HG03378 (cell line): ENCODE measurements at regions not wholly inside any gene's neighbourhood (a gene's known extent, or its start where the extent isn't known, plus 50 kb on each side); places are given as distances from the start of the nearest gene placed in this dataset.
A peak's percentile ranks its signal among the peaks of the same experiment; 100 is the strongest.
"Not testable (repeated sequence)": the region's sequence is repeated elsewhere in the genome, so short reads cannot be mapped to it uniquely, and the experiment has no call there.

Experiments
- ATAC-seq: cut with Tn5 transposase; IDR thresholded peaks from one replicate; pipeline ENCODE4 v1.9.1; 2021; ENCODE audit warnings: mild to moderate bottlenecking, moderate library complexity; ENCODE audit not compliant: unreplicated experiment

DNA sequence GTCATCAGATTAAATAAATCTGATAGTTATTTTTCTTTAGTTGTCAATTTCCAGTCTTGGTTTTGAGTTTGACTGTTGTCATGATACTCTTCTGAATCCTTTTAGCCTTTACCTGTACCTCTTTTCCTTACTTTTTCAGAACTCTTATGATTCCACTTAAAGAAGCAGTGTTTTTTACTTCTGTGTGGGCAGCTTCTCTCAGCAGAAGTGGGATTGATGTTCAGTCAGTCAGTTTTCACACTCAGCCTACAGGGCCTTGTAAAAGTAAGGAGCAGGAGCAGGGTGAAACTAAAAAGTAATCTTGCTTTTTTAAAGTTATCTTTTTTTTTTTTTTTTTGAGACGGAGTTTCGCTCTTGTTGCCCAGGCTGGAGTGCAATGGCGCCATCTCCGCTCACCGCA, 75.1 kb downstream of the HAUS1 start:
- ATAC-seq: no peak

DNA sequence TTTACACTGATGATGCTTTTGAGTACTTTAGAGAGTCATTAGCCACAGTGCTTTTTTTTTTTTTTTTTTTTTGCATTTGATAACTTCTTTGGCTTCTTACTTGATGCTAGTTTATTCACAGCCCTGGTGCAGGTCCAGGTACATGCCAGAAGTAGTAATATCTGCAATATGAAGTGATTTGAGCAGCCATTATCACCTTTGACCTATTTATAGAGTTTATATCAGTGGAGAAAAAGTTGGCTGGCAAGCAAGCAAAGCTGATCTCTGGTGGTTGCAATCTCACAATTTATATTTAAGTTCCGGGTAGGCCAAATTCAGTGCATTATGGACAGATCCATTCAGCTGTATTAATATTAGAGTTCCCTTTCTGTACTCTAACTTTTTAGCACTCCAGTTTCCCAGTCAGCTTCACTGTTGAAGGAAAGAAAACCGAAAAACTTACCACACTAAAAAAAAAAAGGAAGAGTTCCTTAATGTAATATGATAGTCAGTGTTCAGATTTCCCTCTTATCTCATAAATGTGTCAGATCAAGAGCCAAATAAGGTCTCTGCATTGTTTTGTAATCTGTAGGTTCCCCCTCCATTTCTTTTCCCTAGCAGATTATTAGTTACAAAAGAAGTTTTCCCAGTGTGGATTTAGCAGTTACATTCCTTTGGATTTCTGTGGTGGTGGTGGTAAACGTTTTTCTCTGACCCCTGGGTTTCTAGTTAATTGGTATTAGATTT, 78.6 kb downstream of the HAUS1 start:
- no peak for ATAC-seq

- not testable (repeated sequence) for ATAC-seq
Observed at GRCh38 chr18:46184296-46184695, 80.1 kb downstream of the HAUS1 start.

GRCh38 chr18:46184727-46185126, 80.5 kb downstream of the HAUS1 start:
- no peak for ATAC-seq

- no peak for ATAC-seq
Observed at GRCh38 chr18:46190667-46191066, 86.5 kb downstream of the HAUS1 start.

- no peak for ATAC-seq
Observed at GRCh38 chr18:46196627-46197243, 92.5 kb downstream of the HAUS1 start.

- no peak for ATAC-seq
Observed at GRCh38 chr18:46199515-46200147, 95.4 kb downstream of the HAUS1 start.

DNA sequence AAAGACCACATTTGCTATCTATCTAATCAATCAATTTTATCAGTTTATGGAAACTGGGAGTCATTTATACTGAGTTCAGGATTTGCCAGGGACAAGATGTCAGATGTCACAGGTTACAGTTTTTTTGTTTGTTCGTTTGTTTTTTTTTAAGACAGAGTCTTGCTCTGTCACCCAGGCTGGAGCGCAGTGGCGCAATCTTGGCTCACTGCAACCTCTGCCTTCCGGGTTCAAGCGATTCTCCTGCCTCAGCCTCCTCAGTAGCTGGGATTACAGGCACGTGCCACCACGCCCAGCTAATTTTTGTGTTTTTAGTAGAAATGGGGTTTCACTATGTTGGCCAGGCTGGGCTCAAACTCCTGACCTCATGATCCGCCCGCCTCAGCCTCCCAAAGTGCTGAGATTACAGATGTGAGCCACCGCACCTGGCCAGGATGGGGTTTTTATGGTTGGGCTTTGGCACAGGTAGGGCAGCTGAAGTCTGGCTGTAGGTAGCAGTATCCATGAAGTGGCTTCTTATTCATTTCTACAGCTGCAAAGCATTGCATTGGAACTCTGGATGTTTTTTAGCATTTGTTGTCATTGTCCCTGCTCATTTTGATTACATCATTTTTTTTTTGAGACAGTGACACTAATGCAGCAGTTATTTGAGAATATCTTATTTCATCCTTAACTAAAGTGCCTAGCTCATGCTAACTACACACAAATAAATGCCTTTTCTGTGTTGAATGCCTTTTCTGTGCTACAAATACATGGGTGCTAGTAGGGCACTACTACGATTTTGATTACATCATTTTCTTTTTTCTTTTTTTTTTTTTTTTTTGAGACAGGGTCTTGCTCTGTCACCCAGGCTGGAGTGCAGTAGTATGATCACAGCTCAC, 96.2 kb downstream of the HAUS1 start:
- ATAC-seq: not testable (repeated sequence)

GRCh38 chr18:46204143-46204542, 100.0 kb downstream of the HAUS1 start:
- ATAC-seq: no peak

DNA sequence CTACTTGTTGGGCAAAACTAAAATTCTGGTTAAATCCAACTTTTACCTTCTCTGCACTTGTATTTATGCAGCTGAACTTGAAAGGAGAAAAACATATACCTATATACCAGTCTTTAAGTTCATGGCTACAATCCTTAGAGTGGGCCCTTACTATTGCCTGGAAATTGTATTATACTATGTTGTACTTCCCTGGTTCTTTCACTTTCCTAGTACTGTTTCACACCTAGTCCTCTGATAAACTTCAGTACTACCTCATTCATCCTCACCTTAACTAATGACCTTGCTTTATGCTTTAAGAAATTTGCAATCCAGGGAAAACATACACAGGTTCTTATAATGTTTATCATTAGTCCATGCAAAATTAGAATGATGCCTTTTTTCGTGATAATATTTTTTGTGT, 103.8 kb downstream of the HAUS1 start:
- no peak for ATAC-seq

DNA sequence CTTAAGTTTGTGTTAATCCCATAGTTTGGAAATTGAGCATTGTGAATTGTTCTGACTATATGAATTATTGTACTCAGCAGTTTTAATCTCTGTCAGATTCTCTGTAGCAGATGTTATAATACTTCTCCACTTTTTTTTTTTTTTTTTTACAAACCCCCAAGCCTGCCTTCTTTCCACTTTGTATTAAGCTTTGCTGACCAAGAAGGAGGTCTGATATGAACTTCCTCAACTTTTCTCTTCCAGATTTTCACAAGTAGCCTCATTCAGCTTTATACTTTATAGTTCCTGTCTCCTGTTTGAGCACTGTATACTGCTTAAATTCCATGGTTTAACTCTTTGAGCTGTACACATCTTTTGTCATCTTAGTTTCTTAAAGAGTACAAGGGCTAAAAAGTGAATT, 105.0 kb downstream of the HAUS1 start:
- no peak for ATAC-seq

- peak; percentile 46 for ATAC-seq
Observed at GRCh38 chr18:46211816-46212215, 107.6 kb downstream of the HAUS1 start.

DNA sequence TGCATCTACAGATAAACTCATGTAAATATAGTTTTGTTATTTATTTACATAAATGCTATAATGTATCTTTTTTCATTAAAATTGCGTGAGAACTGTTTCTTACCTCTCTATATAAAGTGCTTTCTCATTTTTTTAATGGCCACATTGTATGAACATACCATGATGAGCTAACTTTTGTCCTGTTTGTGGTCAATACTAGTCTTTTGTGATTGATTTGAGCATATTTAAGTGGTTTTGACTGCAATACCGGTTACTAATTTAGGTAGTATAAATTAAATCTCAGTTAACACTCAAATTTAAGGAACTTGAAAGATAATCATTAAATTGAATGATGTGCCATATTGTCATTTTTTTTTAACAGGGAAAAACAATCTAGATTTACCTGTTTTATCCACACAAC, 108.2 kb downstream of the HAUS1 start:
- peak; percentile 21 for ATAC-seq

DNA sequence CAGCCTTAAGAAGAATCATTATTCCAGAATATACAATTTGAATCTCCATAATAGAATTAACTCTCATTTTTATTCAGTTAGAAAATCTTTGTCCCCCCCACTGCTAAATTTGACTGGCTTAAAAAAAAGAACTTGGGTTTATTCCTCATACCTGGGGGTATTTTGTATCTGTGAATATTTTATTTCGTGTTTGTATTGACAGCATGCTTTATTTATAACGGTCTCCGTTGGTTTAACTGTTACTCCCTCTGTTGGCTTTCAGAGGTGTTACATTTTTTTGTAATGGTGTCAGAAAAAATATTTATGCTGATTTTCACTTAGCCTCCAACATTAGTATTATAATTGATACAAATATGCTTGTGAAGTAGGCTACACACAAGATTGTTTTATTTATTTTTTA, 109.1 kb downstream of the HAUS1 start:
- ATAC-seq: no peak

GRCh38 chr18:46214435-46214834, 110.2 kb downstream of the HAUS1 start:
- no peak for ATAC-seq

- no peak for ATAC-seq
Observed at GRCh38 chr18:46215902-46216723, 111.9 kb downstream of the HAUS1 start.

DNA sequence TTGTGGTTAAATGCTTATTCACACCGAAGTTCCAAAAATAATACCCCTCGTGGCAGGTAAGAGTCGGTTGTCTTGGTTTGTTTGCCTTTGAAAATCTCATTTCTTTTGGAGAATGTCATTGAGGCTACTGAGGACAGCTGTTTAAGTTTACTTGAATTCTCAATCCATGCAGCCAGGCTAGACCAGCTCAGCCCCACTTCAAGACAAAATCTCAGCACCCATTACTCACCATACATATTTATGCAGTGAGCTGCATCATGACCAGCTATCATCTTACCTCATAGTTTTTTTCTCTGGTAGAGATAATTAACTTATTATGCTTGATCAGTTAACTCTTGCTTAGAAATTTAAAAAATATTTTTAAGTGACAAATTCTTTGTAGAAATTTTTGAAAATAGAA, 115.9 kb downstream of the HAUS1 start:
- no peak for ATAC-seq

DNA sequence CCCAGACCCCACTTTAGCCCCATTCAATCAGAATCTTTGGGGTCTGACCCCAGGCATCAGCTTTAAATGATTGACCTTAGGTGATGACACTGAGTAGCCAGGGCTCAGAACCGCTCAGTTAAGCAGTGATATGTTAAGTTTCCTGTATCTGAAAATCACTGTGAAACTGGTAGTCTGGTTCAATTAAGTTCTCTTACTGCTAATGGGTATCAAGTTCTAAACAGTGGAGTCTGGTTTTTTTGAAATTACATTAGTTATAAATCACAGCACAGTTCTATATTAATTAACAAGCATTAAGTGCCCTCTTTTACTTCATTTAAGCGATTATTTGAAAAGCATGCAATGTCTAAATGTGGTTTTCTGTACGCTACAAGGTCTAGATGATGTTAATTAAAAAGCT, 117.9 kb downstream of the HAUS1 start:
- ATAC-seq: no peak

- ATAC-seq: no peak
Observed at GRCh38 chr18:46222710-46223360, 118.7 kb downstream of the HAUS1 start.

GRCh38 chr18:46224181-46224775, 120.1 kb downstream of the HAUS1 start:
- no peak for ATAC-seq
